Caco-2 (cell line): ENCODE measurements at regions not wholly inside any gene's neighbourhood (a gene's known extent, or its start where the extent isn't known, plus 50 kb on each side); places are given as distances from the start of the nearest gene placed in this dataset.

Source experiments
- BruUV-seq: library from RNA; stranded (reverse); fragments of 400-500 nt; replicated peaks from 2 replicates; lab custom pipeline; 2021; lab: Mats Ljungman, UMichigan
- CTCF ChIA-PET: fragments of 300-600 bp; sonication (Branson Sonifier 250); formaldehyde crosslinking; loops from one replicate; lab custom pipeline; 2022; ENCODE audit warnings: antibody characterized with exemption; lab: Charles Lee
- POLR2A ChIA-PET: fragments of 300-600 bp; sonication (Branson Sonifier 250); formaldehyde crosslinking; loops from one replicate; lab custom pipeline; 2022; ENCODE audit warnings: antibody characterized with exemption; lab: Charles Lee
- DNase-seq, 2 experiments: peaks; one replicate each; pipeline versions ENCODE4 v3.0.0 to v3.0.0-alpha.2; 2020 to 2022
- H3K27me3 ChIP-seq: replicated peaks from 2 replicates; pipeline ENCODE4 v1.6.0; 2011; ENCODE audit warnings: low read length; ENCODE audit not compliant: control insufficient read depth, insufficient read depth
- H3K36me3 ChIP-seq: 2 replicates; pipeline ENCODE4 v1.5.1; 2011; ENCODE audit warnings: low read length; ENCODE audit not compliant: control insufficient read depth, insufficient read depth
- H3K4me1 ChIP-seq: fragments of 250-450 bp; sonication (Bioruptor Pico); 2 replicates; pipeline ENCODE4 v1.5.1; 2020; ENCODE audit warnings: mild to moderate bottlenecking
- H3K4me3 ChIP-seq: 2 replicates; pipeline ENCODE4 v1.5.1; 2011; ENCODE audit warnings: low read depth, mild to moderate bottlenecking, control low read depth, low read length
- H3K9me3 ChIP-seq: fragments of 250-450 bp; sonication (Bioruptor Pico); 2 replicates; pipeline ENCODE4 v1.5.1; 2020; ENCODE audit warnings: mild to moderate bottlenecking, moderate library complexity
- H3K27ac Mint-ChIP-seq: one replicate; pipeline ENCODE4 v1.8.0; 2022; ENCODE audit warnings: mixed read lengths; ENCODE audit not compliant: unreplicated experiment
- H3K27me3 Mint-ChIP-seq: one replicate; pipeline ENCODE4 v1.8.0; 2022; ENCODE audit warnings: mixed read lengths; ENCODE audit not compliant: insufficient read depth, unreplicated experiment
- H3K36me3 Mint-ChIP-seq: one replicate; pipeline ENCODE4 v1.8.0; 2022; ENCODE audit warnings: mild to moderate bottlenecking, mixed read lengths; ENCODE audit not compliant: insufficient read depth, unreplicated experiment
- H3K4me1 Mint-ChIP-seq: one replicate; pipeline ENCODE4 v1.8.0; 2022; ENCODE audit warnings: low read depth, mixed read lengths; ENCODE audit not compliant: unreplicated experiment
- H3K4me3 Mint-ChIP-seq: one replicate; pipeline ENCODE4 v1.8.0; 2022; ENCODE audit warnings: mild to moderate bottlenecking, moderate library complexity, mixed read lengths; ENCODE audit not compliant: unreplicated experiment
- H3K9me3 Mint-ChIP-seq: one replicate; pipeline ENCODE4 v1.8.0; 2022; ENCODE audit warnings: mixed read lengths; ENCODE audit not compliant: unreplicated experiment
- intact Hi-C: fragments of 100-400 bp; cut with micrococcal nuclease; formaldehyde crosslinking; loops from one replicate; pipeline ENCODE4 v1.10.0; 2022; ENCODE audit not compliant: unreplicated experiment
- TF ChIP-seq, protein P1 (sequence below), 2 experiments: fragments of 200-600 bp in 1 of 2; IDR thresholded peaks; 1 replicate in 1 of 2; 2 replicates in 1 of 2; pipeline versions ENCODE4 v1.5.1 to v1.8.0; 2011 to 2022; ENCODE audit warnings: antibody characterized with exemption in 1 of 2, control low read depth in 1 of 2, inconsistent platforms in 1 of 2, low read depth in 1 of 2, low read length in 1 of 2, mild to moderate bottlenecking in 1 of 2, moderate library complexity in 1 of 2; ENCODE audit not compliant: insufficient read depth in 1 of 2, severe bottlenecking in 1 of 2, unreplicated experiment in 1 of 2

- H3K9me3 Mint-ChIP-seq = no peaks in the 10 kb centered on the region
- intact Hi-C loops = no loop called here
- no peak overlapping the region for H3K4me3 Mint-ChIP-seq
- TF ChIP-seq, protein P1, sequence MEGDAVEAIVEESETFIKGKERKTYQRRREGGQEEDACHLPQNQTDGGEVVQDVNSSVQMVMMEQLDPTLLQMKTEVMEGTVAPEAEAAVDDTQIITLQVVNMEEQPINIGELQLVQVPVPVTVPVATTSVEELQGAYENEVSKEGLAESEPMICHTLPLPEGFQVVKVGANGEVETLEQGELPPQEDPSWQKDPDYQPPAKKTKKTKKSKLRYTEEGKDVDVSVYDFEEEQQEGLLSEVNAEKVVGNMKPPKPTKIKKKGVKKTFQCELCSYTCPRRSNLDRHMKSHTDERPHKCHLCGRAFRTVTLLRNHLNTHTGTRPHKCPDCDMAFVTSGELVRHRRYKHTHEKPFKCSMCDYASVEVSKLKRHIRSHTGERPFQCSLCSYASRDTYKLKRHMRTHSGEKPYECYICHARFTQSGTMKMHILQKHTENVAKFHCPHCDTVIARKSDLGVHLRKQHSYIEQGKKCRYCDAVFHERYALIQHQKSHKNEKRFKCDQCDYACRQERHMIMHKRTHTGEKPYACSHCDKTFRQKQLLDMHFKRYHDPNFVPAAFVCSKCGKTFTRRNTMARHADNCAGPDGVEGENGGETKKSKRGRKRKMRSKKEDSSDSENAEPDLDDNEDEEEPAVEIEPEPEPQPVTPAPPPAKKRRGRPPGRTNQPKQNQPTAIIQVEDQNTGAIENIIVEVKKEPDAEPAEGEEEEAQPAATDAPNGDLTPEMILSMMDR (IDR thresholded peaks at IDR 0.05; ENCODE audit: insufficient read depth in 1 of 2, low read depth in 1 of 2, low read length in 1 of 2, severe bottlenecking in 1 of 2, unreplicated experiment in 1 of 2) = no peak
- H3K36me3 ChIP-seq = no peaks in the 10 kb centered on the region
- no peaks in the 10 kb centered on the region for H3K36me3 Mint-ChIP-seq
- BruUV-seq = no TSS peak
- H3K4me1 ChIP-seq = no peaks in the 10 kb centered on the region
- H3K27me3 ChIP-seq = no peaks in the 10 kb centered on the region
- H3K4me3 ChIP-seq = no peak overlapping the region
- H3K9me3 ChIP-seq = no peaks in the 10 kb centered on the region
- peaks cover 5% of the 10 kb centered on the region for H3K27me3 Mint-ChIP-seq
- ChIA-PET POLR2A (no interaction called here), CTCF (no interaction called here)
- no peak for DNase-seq
- H3K4me1 Mint-ChIP-seq = no peaks in the 10 kb centered on the region
- no peak overlapping the region for H3K27ac Mint-ChIP-seq
Measured at GRCh38 chr2:180150606-180151005, 143.5 kb upstream of the CWC22 start.

- H3K4me1 ChIP-seq = no peaks in the 10 kb centered on the region
- BruUV-seq = no TSS peak
- H3K4me3 ChIP-seq = no peak overlapping the region
- TF ChIP-seq, protein P1 (IDR thresholded peaks at IDR 0.05; ENCODE audit: insufficient read depth in 1 of 2, low read depth in 1 of 2, low read length in 1 of 2, severe bottlenecking in 1 of 2, unreplicated experiment in 1 of 2) = no peak
- intact Hi-C loops = no loop called here
- CTCF ChIA-PET = no interaction called here
- H3K9me3 ChIP-seq = no peaks in the 10 kb centered on the region
- H3K36me3 Mint-ChIP-seq = no peaks in the 10 kb centered on the region
- no peaks in the 10 kb centered on the region for H3K4me1 Mint-ChIP-seq
- no peak for DNase-seq
- no peak overlapping the region for H3K27ac Mint-ChIP-seq
- no peak overlapping the region for H3K4me3 Mint-ChIP-seq
- H3K27me3 Mint-ChIP-seq = peaks cover 3% of the 10 kb centered on the region
- no peaks in the 10 kb centered on the region for H3K27me3 ChIP-seq
- H3K9me3 Mint-ChIP-seq = no peaks in the 10 kb centered on the region
- POLR2A ChIA-PET = no interaction called here
- H3K36me3 ChIP-seq = no peaks in the 10 kb centered on the region
Measured at GRCh38 chr2:180146541-180146940, 139.4 kb upstream of the CWC22 start.

GRCh38 chr2:180146114-180146513 is 139.0 kb upstream of the CWC22 start:
- no TSS peak for BruUV-seq
- peaks cover 3% of the 10 kb centered on the region for H3K27me3 Mint-ChIP-seq
- no peaks in the 10 kb centered on the region for H3K9me3 ChIP-seq
- H3K27me3 ChIP-seq = no peaks in the 10 kb centered on the region
- intact Hi-C loops = no loop called here
- TF ChIP-seq, protein P1 (IDR thresholded peaks at IDR 0.05; ENCODE audit: insufficient read depth in 1 of 2, low read depth in 1 of 2, low read length in 1 of 2, severe bottlenecking in 1 of 2, unreplicated experiment in 1 of 2) = no peak
- CTCF ChIA-PET = no interaction called here
- no peak for DNase-seq
- H3K36me3 ChIP-seq = no peaks in the 10 kb centered on the region
- no peak overlapping the region for H3K4me3 Mint-ChIP-seq
- H3K9me3 Mint-ChIP-seq = no peaks in the 10 kb centered on the region
- no peaks in the 10 kb centered on the region for H3K36me3 Mint-ChIP-seq
- no peaks in the 10 kb centered on the region for H3K4me1 ChIP-seq
- POLR2A ChIA-PET = no interaction called here
- H3K4me1 Mint-ChIP-seq = no peaks in the 10 kb centered on the region
- H3K27ac Mint-ChIP-seq = no peak overlapping the region
- H3K4me3 ChIP-seq = no peak overlapping the region
